ENCODE measurements at regions not wholly inside any gene's neighbourhood (a gene's known extent, or its start where the extent isn't known, plus 50 kb on each side); places are given as distances from the start of the nearest gene placed in this dataset.

GRCh38 chr15:100714034-100714748, 111.8 kb downstream of the ASB7 start:
- no peaks in the 10 kb centered on the region for H3K27me3 ChIP-seq (ENCODE audit: control insufficient read depth in 1 of 2, insufficient read depth in 1 of 2, low read length in 2 of 2)
- 89% methylated on average over 13 of the region's 13 CpGs for WGBS

GRCh38 chr15:100714749-100715342, 112.5 kb downstream of the ASB7 start:
- no peak overlapping the region for H2BK5ac ChIP-seq (ENCODE audit: low read depth, low read length, poor library complexity, severe bottlenecking)
- no peak overlapping the region for H3K4me2 ChIP-seq (ENCODE audit: low read length, poor library complexity, severe bottlenecking)
- no peak overlapping the region for H2AFZ ChIP-seq (ENCODE audit: low read depth, low read length)
- peak overlapping the region; percentile 60 for H2BK15ac ChIP-seq (ENCODE audit: low read depth, poor library complexity, severe bottlenecking)
- no peak overlapping the region for H3K23ac ChIP-seq (ENCODE audit: low read length in 2 of 2)
- H4K8ac ChIP-seq (ENCODE audit: low read length) = no peak overlapping the region
- H3K4me3 ChIP-seq (ENCODE audit: insufficient read depth in 1 of 2, low read depth in 1 of 2, low read length in 2 of 2) = no peak overlapping the region
- no peak overlapping the region for H3K18ac ChIP-seq (ENCODE audit: low read depth in 1 of 2, low read length in 2 of 2)
- H3K4ac ChIP-seq (ENCODE audit: low read depth in 1 of 2, low read length in 2 of 2) = no peak overlapping the region
- no peaks in the 10 kb centered on the region for H3K36me3 ChIP-seq (ENCODE audit: control insufficient read depth in 1 of 2, insufficient read depth in 2 of 2, low read depth in 1 of 2, low read length in 2 of 2)
- no peak overlapping the region for H2BK12ac ChIP-seq (ENCODE audit: low read length in 2 of 2)
- H3K4me1 ChIP-seq (ENCODE audit: control insufficient read depth, insufficient read depth, low read depth, low read length) = peaks cover 31% of the 10 kb centered on the region
- no peaks in the 10 kb centered on the region for H3K27me3 ChIP-seq (ENCODE audit: control insufficient read depth in 1 of 2, insufficient read depth in 1 of 2, low read length in 2 of 2)
- H3K14ac ChIP-seq (ENCODE audit: low read length in 2 of 2) = no peak overlapping the region
- peak overlapping the region; percentile 43 for H4K91ac ChIP-seq (ENCODE audit: low read length)
- DNase-seq = no peak
- H3K27ac ChIP-seq (ENCODE audit: low read length, poor library complexity, severe bottlenecking) = no peak overlapping the region
- H3K79me1 ChIP-seq (replicated peaks; ENCODE audit: low read length, poor library complexity, severe bottlenecking) = no peaks in the 10 kb centered on the region
- no peak overlapping the region for H3K9ac ChIP-seq (ENCODE audit: low read length)
- H3K9me3 ChIP-seq (ENCODE audit: control insufficient read depth, low read length) = no peaks in the 10 kb centered on the region
- H2BK120ac ChIP-seq (ENCODE audit: low read depth, low read length) = no peak overlapping the region
- WGBS = 86% methylated on average over 14 of the region's 14 CpGs
- H2AK5ac ChIP-seq (ENCODE audit: low read length, severe bottlenecking) = peak overlapping the region; percentile 29

More at GRCh38 chr15:100714034-100714748, 111.8 kb downstream of the ASB7 start:
- Histone ChIP-seq H2BK12ac (ENCODE audit: low read length in 2 of 2) (peak overlapping the region; percentile 42 to 64), H3K23ac (ENCODE audit: low read length in 2 of 2) (no peak overlapping the region), H3K79me1 (replicated peaks; ENCODE audit: low read length, poor library complexity, severe bottlenecking) (no peaks in the 10 kb centered on the region), H3K14ac (ENCODE audit: low read length in 2 of 2) (no peak overlapping the region), H2AK5ac (ENCODE audit: low read length, severe bottlenecking) (peak overlapping the region; percentile 87), H3K4me3 (ENCODE audit: insufficient read depth in 1 of 2, low read depth in 1 of 2, low read length in 2 of 2) (no peak overlapping the region), H2BK15ac (ENCODE audit: low read depth, poor library complexity, severe bottlenecking) (no peak overlapping the region), H3K4me1 (ENCODE audit: control insufficient read depth, insufficient read depth, low read depth, low read length) (peaks cover 31% of the 10 kb centered on the region), H3K18ac (ENCODE audit: low read depth in 1 of 2, low read length in 2 of 2) (peak overlapping the region in 1 of 2 experiments; percentile 25), H4K8ac (ENCODE audit: low read length) (peak overlapping the region; percentile 31), H2AFZ (ENCODE audit: low read depth, low read length) (no peak overlapping the region), H4K91ac (ENCODE audit: low read length) (peak overlapping the region; percentile 79), H3K4me2 (ENCODE audit: low read length, poor library complexity, severe bottlenecking) (no peak overlapping the region), H3K9ac (ENCODE audit: low read length) (no peak overlapping the region), H3K36me3 (ENCODE audit: control insufficient read depth in 1 of 2, insufficient read depth in 2 of 2, low read depth in 1 of 2, low read length in 2 of 2) (no peaks in the 10 kb centered on the region), H3K9me3 (ENCODE audit: control insufficient read depth, low read length) (no peaks in the 10 kb centered on the region), H3K27ac (ENCODE audit: low read length, poor library complexity, severe bottlenecking) (no peak overlapping the region), H3K4ac (ENCODE audit: low read depth in 1 of 2, low read length in 2 of 2) (peak overlapping the region in 1 of 2 experiments; percentile 29), H2BK120ac (ENCODE audit: low read depth, low read length) (no peak overlapping the region), H2BK5ac (ENCODE audit: low read depth, low read length, poor library complexity, severe bottlenecking) (no peak overlapping the region)
- no peak for DNase-seq

DNA sequence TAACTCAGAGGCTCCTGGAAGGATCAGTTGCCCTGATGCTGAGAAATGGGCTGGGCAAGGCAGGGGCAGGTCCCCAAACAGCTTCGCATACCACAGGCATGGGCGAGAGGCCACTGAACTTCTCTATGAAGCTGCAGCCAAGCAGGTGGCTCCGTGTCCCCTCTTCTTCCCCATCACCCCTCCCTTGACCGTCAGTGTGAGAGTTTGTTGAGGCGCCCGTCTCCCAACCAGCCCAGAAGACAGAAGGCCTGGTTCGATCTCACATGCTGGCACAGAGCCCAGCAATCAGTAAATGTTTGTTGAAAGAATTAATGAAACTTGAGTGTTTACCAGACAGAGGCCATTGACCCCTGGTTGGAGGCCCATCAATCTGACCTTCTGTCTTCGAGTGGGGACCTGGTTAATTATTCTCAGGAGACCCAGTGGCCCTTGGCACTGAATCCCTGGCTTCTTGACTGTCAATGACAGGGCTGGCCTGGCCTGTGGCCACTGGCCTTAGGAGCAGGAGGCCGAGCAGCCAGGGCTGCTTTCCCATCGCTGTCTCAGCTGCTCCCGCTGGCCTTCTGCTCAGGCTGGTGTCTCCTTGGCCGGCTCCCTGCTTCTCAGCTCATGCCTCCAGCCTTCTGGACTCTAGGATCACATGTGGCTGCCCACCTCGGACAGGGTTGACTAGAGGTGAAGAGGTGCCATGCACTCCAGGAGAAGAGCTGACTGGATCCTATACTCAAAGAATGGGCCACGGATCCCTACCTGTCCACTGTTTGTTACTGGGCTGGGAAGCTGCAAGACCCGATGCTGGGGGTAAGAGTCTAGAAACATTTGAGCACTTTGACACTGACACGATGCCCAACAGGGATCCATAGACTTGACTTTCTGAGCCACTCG, 113.4 kb downstream of the ASB7 start:
- H3K27me3 ChIP-seq (ENCODE audit: control insufficient read depth in 1 of 2, insufficient read depth in 1 of 2, low read length in 2 of 2) = no peaks in the 10 kb centered on the region
- no peak overlapping the region for H4K8ac ChIP-seq (ENCODE audit: low read length)
- no peaks in the 10 kb centered on the region for H3K36me3 ChIP-seq (ENCODE audit: control insufficient read depth in 1 of 2, insufficient read depth in 2 of 2, low read depth in 1 of 2, low read length in 2 of 2)
- H3K4me2 ChIP-seq (ENCODE audit: low read length, poor library complexity, severe bottlenecking) = no peak overlapping the region
- DNase-seq = no peak
- peak overlapping the region in 1 of 2 experiments; percentile 52 for H3K18ac ChIP-seq (ENCODE audit: low read depth in 1 of 2, low read length in 2 of 2)
- H3K79me1 ChIP-seq (replicated peaks; ENCODE audit: low read length, poor library complexity, severe bottlenecking) = no peaks in the 10 kb centered on the region
- H2AFZ ChIP-seq (ENCODE audit: low read depth, low read length) = no peak overlapping the region
- no peak overlapping the region for H2BK120ac ChIP-seq (ENCODE audit: low read depth, low read length)
- H3K9ac ChIP-seq (ENCODE audit: low read length) = no peak overlapping the region
- H4K91ac ChIP-seq (ENCODE audit: low read length) = no peak overlapping the region
- H2BK15ac ChIP-seq (ENCODE audit: low read depth, poor library complexity, severe bottlenecking) = peak overlapping the region; percentile 6
- no peak overlapping the region for H3K14ac ChIP-seq (ENCODE audit: low read length in 2 of 2)
- peak overlapping the region in 1 of 2 experiments; percentile 59 for H2BK12ac ChIP-seq (ENCODE audit: low read length in 2 of 2)
- 81% methylated on average over 16 of the region's 17 CpGs for WGBS
- H2BK5ac ChIP-seq (ENCODE audit: low read depth, low read length, poor library complexity, severe bottlenecking) = no peak overlapping the region
- no peak overlapping the region for H3K27ac ChIP-seq (ENCODE audit: low read length, poor library complexity, severe bottlenecking)
- H3K4me3 ChIP-seq (ENCODE audit: insufficient read depth in 1 of 2, low read depth in 1 of 2, low read length in 2 of 2) = no peak overlapping the region
- no peak overlapping the region for H3K4ac ChIP-seq (ENCODE audit: low read depth in 1 of 2, low read length in 2 of 2)
- H3K23ac ChIP-seq (ENCODE audit: low read length in 2 of 2) = no peak overlapping the region
- H2AK5ac ChIP-seq (ENCODE audit: low read length, severe bottlenecking) = peak overlapping the region; percentile 29
- H3K4me1 ChIP-seq (ENCODE audit: control insufficient read depth, insufficient read depth, low read depth, low read length) = peaks cover 37% of the 10 kb centered on the region
- no peaks in the 10 kb centered on the region for H3K9me3 ChIP-seq (ENCODE audit: control insufficient read depth, low read length)

All from mesenchymal stem cell (in vitro differentiated cells and primary cell).